22Rv1 (cell line): ENCODE measurements at regions not wholly inside any gene's neighbourhood (a gene's known extent, or its start where the extent isn't known, plus 50 kb on each side); places are given as distances from the start of the nearest gene placed in this dataset.

Experiments used
- H3K27ac ChIP-seq: fragments of 450-650 bp; 2 replicates; pipeline ENCODE4 v1.5.1; 2017
- CTCF ChIP-seq: fragments of 450-650 bp; IDR thresholded peaks from 2 replicates; pipeline ENCODE4 v1.5.1; 2017; ENCODE audit warnings: mild to moderate bottlenecking
- ZFX ChIP-seq: fragments of 450-650 bp; IDR thresholded peaks from 2 replicates; pipeline ENCODE4 v1.6.1; 2017; ENCODE audit warnings: antibody characterized with exemption, borderline replicate concordance

- TF ChIP-seq CTCF (no peak), ZFX (no peak)
These were observed 228.3 kb upstream of the BRINP1 start for GRCh38 chr9:119597499-119597898.

GRCh38 chr9:119596703-119597102, 227.5 kb upstream of the BRINP1 start:
- H3K27ac ChIP-seq: no peak overlapping the region
- TF ChIP-seq ZFX: no peak
- no peak for TF ChIP-seq CTCF

More at GRCh38 chr9:119597499-119597898, 228.3 kb upstream of the BRINP1 start:
- no peak overlapping the region for H3K27ac ChIP-seq

GRCh38 chr9:119588874-119589744, 219.9 kb upstream of the BRINP1 start:
- TF ChIP-seq CTCF (no peak), ZFX (no peak)
- no peak overlapping the region for H3K27ac ChIP-seq

GRCh38 chr9:119577881-119578280, 208.6 kb upstream of the BRINP1 start:
- no peak for TF ChIP-seq ZFX
- TF ChIP-seq CTCF: no peak
- H3K27ac ChIP-seq: no peak overlapping the region

DNA sequence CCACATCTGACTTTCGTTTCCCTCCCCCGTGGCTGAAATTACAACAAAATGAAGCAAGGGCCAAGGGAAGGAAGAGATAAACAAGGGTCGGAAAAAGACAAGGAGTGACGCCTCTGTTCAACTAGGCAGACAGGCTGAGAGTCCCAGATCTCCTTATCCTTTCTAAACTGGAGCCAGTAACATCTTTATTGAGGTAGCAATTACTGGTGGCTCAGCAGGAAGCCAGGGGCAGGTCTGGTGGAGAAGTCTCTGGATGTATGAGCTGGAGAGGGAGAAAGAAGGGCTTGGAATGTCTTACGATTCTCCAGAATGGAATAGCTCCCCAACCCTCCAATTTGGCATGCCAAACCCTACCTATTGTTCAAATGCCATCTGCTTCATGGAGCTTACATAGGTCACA, 190.8 kb upstream of the BRINP1 start:
- TF ChIP-seq CTCF: no peak
- TF ChIP-seq ZFX: no peak
- H3K27ac ChIP-seq: no peak overlapping the region

DNA sequence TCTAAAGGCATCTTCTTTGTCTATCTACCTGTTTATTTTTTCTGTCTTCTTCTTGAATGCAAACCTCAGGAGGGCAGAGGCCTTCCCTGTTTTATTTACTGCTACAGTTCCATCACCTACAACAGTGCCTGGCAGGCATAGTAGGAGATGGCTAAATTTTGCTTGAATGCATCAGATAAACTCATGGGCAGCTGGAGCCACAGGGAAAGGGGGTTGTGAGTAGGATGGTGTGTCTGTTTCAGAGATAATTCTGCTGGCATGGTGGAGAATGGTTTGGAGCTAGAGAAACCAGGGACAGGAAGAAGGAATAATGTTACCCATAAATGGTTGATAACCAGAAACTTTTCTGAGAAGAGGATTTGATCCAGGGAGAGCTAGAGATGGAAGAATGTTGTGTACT, 189.8 kb upstream of the BRINP1 start:
- TF ChIP-seq CTCF (no peak), ZFX (no peak)
- H3K27ac ChIP-seq: no peak overlapping the region

DNA sequence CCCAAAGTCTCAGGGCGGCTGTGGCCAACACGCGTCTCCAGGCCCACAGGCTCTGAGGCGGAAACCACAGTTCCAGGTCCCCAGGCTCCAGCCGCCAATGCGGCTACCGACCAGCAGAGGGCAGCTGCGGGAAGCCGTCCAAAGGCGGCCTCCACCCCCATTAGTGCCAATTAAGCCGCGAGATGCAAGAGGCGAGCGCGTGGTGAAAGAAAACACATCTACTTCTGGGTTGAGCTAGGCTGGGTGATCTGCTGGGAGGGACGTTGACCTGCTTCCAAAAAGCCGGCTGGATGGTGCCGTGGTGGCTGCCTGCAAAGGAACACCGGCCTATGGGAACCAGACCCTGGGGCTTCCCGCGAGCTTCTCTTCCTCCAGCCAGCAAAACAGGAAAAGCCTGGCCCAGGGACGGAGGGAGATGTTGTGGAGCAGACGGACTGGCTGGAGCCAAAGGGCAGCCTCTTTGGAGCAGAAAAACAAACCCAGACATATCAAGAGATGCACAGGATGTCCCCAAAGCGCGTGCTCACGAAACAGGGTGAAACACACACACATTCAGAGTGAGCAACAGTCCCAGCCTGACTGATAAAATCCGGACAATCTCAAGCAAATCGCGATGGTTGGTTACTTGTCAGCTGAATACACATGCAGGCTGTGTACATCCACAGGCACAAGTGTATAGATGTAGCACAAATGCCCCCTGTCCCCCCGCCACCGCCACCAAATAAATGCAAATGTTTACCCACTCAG, 187.1 kb upstream of the BRINP1 start:
- TF ChIP-seq CTCF (peak; percentile 94), ZFX (no peak)
- H3K27ac ChIP-seq: peak overlapping the region; percentile 25; the same call in 1 of the 2 replicates
